C4-2B (cell line): ENCODE measurements at regions not wholly inside any gene's neighbourhood (a gene's known extent, or its start where the extent isn't known, plus 50 kb on each side); places are given as distances from the start of the nearest gene placed in this dataset.

ENCODE experiments used
- H3K27ac ChIP-seq: fragments of 450-650 bp; 2 replicates; pipeline ENCODE4 v1.5.1; 2017
- ZFX ChIP-seq: fragments of 450-650 bp; IDR thresholded peaks from 2 replicates; pipeline ENCODE4 v1.6.1; 2017
- TF ChIP-seq, protein P1 (sequence below): fragments of 450-650 bp; conservative IDR thresholded peaks from 2 replicates; pipeline ENCODE4 v1.5.1; 2017; ENCODE audit warnings: mild to moderate bottlenecking

DNA sequence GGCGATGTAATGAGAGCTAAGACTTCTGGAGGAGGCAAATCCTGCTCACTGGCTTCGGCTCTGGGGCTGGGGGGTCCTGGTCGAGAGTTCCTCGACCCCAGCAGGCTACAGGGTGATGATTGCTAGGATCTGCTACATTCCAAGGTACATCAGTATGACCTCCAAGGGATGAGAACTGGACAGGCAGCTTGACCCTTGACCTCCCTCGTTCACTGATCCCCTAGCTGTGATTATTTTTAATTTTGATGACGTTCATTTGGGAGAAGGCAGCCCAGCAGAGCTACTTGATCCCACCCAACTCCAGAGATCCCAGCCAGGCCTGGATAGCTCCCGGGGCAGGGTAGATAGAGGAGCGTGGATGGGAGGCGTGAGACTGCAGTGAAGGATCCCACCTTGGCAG, 242.3 kb downstream of the MAF start:
- no peak for TF ChIP-seq ZFX
- TF ChIP-seq, protein P1, sequence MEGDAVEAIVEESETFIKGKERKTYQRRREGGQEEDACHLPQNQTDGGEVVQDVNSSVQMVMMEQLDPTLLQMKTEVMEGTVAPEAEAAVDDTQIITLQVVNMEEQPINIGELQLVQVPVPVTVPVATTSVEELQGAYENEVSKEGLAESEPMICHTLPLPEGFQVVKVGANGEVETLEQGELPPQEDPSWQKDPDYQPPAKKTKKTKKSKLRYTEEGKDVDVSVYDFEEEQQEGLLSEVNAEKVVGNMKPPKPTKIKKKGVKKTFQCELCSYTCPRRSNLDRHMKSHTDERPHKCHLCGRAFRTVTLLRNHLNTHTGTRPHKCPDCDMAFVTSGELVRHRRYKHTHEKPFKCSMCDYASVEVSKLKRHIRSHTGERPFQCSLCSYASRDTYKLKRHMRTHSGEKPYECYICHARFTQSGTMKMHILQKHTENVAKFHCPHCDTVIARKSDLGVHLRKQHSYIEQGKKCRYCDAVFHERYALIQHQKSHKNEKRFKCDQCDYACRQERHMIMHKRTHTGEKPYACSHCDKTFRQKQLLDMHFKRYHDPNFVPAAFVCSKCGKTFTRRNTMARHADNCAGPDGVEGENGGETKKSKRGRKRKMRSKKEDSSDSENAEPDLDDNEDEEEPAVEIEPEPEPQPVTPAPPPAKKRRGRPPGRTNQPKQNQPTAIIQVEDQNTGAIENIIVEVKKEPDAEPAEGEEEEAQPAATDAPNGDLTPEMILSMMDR, result no peak
- no peak overlapping the region for H3K27ac ChIP-seq

DNA sequence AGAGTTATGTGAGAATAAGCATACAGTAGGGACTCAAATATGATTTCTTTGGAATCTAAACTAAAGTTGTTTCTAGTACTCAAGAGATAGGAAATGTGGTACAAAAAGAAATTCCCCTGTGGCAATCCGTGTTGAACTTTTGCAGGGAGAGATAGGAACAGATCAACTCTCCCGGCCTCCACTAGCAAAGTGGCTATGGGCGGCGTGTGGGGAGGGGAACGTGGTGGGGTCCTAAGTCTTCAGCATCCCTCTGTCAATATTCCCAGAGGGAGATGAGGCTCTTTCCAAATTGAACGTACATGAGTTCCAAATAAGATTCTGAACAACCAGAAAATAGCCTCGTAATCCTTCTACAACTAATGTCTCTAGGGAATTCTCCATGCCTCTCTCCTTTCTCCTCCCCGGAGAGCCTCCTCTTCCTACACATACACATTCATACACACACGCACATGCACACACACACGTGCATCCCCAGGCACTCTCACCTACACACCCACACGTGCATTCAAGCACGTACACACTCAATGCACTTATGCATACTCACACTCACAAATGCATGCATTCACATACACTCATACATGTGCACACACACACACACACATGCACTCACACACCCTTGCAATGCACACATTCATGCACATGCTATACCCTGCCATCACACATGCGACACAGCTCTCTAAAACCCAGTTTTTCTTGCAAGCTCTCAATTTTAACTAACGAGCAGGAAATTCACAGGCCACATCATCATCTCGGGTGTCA, 244.8 kb downstream of the MAF start:
- no peak overlapping the region for H3K27ac ChIP-seq
- TF ChIP-seq ZFX, result no peak
- TF ChIP-seq, protein P1, result no peak

DNA sequence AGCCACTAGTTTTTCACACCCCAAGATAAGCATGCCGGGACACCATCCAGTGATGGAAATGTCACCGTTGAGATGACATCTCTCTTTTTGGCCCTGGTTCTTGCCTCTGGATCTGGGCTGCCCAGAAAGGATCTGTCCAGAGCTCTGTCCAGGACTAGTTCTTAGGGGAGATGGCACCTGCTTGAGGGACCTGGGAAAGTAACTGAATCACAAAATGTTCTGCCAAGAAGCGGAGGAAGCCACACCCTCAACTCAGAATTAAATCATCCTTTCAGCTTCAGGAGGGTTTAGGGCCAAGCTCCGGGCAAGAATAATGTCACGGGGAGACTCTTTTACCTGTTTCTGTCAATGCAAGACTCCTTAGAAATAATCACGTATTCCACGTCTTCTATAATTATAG, 248.6 kb downstream of the MAF start:
- no peak for TF ChIP-seq ZFX
- TF ChIP-seq, protein P1, result no peak
- H3K27ac ChIP-seq, result no peak overlapping the region

DNA sequence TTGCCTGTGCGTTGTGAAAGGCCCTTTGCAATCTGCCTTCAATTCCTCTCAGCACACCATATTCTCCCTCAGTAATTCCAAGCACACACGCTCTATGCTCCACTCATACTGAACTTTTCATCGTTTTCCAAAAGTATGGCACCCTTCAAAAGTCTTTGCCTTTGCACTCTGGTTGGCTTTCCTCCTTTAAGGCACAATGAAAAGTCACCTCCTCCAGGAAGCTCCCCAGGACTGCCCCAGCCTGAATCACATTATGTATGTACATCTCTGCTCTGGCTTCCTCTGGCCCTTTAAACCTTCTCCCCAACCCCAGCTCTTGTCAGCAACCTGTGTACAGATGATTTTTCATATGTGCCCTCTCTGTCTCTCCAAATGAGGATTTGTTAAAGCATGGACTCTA, 250.7 kb downstream of the MAF start:
- TF ChIP-seq, protein P1, result no peak
- TF ChIP-seq ZFX, result no peak
- no peak overlapping the region for H3K27ac ChIP-seq

DNA sequence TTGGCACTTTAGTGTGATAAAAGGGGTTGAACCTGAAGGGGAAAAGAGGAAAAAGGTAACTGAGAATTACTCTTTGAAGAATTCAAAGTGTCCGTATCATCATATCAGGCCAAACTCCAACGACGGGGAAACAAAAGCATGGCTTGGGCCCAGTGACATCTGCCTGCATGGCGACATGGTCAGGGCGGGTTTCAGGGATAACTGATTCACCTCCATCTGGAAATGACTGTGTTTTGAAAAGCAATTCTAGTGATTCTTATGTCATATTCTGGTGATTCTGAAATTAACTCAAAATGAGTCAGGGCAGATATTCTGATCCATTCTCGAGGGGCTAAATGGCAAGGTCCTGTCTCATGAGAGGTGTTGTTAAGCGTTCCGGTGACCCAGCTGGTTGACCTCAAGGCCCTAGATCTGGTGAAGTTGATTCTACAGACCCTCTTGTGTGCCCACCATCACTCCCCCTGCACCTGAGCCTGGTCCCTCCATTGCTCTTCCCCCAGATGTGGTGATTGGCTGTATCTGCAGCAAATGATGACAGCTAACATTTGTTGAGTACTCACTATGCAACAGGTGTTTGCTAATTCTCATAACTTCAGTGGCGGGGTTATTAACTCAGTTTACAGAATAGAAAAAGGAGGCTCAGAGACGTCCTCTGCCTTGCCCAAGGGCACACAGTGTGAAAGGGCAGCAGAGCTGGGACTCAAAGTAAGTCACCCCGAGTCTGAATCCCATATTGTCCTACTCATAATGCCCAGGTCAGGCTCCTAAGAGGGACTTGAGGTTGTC, 251.8 kb downstream of the MAF start:
- TF ChIP-seq, protein P1, result no peak
- no peak for TF ChIP-seq ZFX
- no peak overlapping the region for H3K27ac ChIP-seq

DNA sequence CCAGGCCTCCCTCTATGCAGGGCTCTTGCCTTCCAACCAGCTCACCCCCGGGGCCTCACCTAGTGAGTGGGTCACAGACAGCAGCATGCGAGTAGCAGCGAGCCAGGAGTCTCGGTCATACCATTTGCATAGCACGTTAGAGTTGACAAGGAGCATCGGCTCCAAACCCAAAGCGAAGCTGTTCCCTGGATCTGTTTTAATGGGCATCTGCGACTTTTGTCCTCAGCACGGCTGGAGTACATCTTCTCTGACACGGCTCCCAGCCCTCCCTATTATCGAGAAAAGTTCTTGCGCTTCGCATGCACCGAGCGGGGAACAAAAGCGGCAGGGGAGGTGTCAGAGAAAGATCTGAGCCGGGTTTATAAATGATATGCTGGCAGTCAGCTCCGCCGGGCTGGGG, 253.3 kb downstream of the MAF start:
- H3K27ac ChIP-seq, result no peak overlapping the region
- TF ChIP-seq, protein P1, result no peak
- no peak for TF ChIP-seq ZFX

DNA sequence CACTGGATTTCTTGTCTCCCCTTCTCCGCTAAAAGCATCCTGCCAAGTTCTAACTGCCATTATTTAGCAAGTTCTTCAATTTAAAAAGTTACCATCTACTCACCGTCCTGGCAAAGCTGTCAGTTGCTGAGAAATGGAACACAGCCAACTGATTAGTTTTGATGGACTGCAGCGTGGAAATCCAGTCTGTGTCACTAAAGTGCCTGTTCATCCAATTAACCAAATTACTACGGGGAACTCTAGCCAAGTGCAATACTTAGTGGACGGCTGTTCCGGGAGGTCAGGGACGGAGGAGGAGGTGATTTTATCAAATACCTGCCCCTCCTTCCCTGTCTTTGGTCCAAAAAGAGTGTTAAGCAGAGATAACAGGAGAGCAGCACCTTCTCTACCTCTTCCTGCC, 260.7 kb downstream of the MAF start:
- TF ChIP-seq, protein P1, result no peak
- no peak for TF ChIP-seq ZFX
- H3K27ac ChIP-seq, result no peak overlapping the region
